ENCODE measurements at regions not wholly inside any gene's neighbourhood (a gene's known extent, or its start where the extent isn't known, plus 50 kb on each side); places are given as distances from the start of the nearest gene placed in this dataset.

GRCh38 chr4:11701966-11702725 is 273.5 kb upstream of the HS3ST1 start:
- Histone ChIP-seq H3K27ac (no peak overlapping the region), H3K36me3 (no peaks in the 10 kb centered on the region), H3K9me3 (no peaks in the 10 kb centered on the region), H3K4me3 (no peak overlapping the region), H3K27me3 (no peaks in the 10 kb centered on the region), H3K4me1 (no peaks in the 10 kb centered on the region)
- intact Hi-C loops (cut with DNase I) = no loop called here
- no peak for TF ChIP-seq CTCF (IDR thresholded peaks at IDR 0.05)
- ATAC-seq = no peak
- no peak for DNase-seq

- H3K4me3 ChIP-seq = no peak overlapping the region
- intact Hi-C loops (cut with DNase I) = no loop called here
- no peaks in the 10 kb centered on the region for H3K36me3 ChIP-seq
- ATAC-seq (no peak), DNase-seq (no peak)
- H3K9me3 ChIP-seq = no peaks in the 10 kb centered on the region
- no peaks in the 10 kb centered on the region for H3K27me3 ChIP-seq
- no peaks in the 10 kb centered on the region for H3K4me1 ChIP-seq
- TF ChIP-seq CTCF (IDR thresholded peaks at IDR 0.05) = no peak
- no peak overlapping the region for H3K27ac ChIP-seq
Measured at GRCh38 chr4:11700751-11701226, 272.1 kb upstream of the HS3ST1 start.

DNA sequence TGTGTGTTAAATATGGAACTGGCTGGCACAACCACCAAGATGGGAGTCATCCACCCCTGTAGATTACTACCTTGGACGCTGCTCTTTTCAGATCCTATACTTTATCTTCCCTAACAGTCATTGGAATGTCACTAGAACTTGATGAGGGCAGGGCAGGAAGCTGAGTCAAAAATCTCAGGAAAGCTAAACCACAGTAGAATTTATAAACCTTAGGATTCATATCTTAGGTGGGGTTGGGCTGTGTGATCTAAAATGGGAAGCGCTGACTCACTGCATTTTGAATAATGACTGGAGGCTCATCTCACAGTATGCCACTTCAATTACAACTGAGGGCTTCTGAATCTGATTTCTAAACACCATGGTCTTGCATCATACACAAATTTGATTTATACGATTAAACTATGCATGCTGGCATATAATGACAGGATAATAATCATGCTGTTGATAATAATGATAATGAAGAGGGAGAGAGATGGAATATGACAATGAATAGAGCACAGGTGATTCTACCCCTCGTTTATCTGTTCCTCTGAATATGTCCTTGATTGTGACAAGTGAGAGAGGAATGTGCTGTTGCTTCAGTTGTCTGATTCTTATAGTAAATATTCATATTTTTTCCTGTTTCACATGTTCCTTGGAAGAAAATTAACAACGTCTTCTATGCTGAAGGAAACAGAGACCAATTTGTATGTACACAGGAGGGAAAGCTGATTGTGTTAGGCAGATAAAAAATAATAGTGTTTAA is 270.3 kb upstream of the HS3ST1 start:
- no peak for ATAC-seq
- H3K4me1 ChIP-seq = no peaks in the 10 kb centered on the region
- no peak overlapping the region for H3K4me3 ChIP-seq
- no peaks in the 10 kb centered on the region for H3K27me3 ChIP-seq
- no peak for DNase-seq
- intact Hi-C loops (cut with DNase I) = no loop called here
- no peaks in the 10 kb centered on the region for H3K36me3 ChIP-seq
- H3K9me3 ChIP-seq = no peaks in the 10 kb centered on the region
- TF ChIP-seq CTCF (IDR thresholded peaks at IDR 0.05) = no peak
- H3K27ac ChIP-seq = no peak overlapping the region

- H3K4me1 ChIP-seq = no peaks in the 10 kb centered on the region
- H3K9me3 ChIP-seq = no peaks in the 10 kb centered on the region
- H3K27me3 ChIP-seq = no peaks in the 10 kb centered on the region
- no peak for TF ChIP-seq CTCF (IDR thresholded peaks at IDR 0.05)
- intact Hi-C loops (cut with DNase I) = no loop called here
- DNase-seq (no peak), ATAC-seq (no peak)
- H3K4me3 ChIP-seq = no peak overlapping the region
- H3K36me3 ChIP-seq = no peaks in the 10 kb centered on the region
- no peak overlapping the region for H3K27ac ChIP-seq
Measured at GRCh38 chr4:11698033-11698432, 269.3 kb upstream of the HS3ST1 start.

- Histone ChIP-seq H3K27me3 (no peaks in the 10 kb centered on the region), H3K36me3 (no peaks in the 10 kb centered on the region), H3K4me1 (no peaks in the 10 kb centered on the region), H3K9me3 (no peaks in the 10 kb centered on the region), H3K27ac (no peak overlapping the region), H3K4me3 (no peak overlapping the region)
- ATAC-seq (no peak), DNase-seq (no peak)
- intact Hi-C loops (cut with DNase I) = no loop called here
- TF ChIP-seq CTCF (IDR thresholded peaks at IDR 0.05) = no peak
Measured at GRCh38 chr4:11693693-11694092, 265.0 kb upstream of the HS3ST1 start.

All from upper lobe of right lung (tissue), 1 donor.